ENCODE measurements at regions not wholly inside any gene's neighbourhood (a gene's known extent, or its start where the extent isn't known, plus 50 kb on each side); places are given as distances from the start of the nearest gene placed in this dataset.

DNA sequence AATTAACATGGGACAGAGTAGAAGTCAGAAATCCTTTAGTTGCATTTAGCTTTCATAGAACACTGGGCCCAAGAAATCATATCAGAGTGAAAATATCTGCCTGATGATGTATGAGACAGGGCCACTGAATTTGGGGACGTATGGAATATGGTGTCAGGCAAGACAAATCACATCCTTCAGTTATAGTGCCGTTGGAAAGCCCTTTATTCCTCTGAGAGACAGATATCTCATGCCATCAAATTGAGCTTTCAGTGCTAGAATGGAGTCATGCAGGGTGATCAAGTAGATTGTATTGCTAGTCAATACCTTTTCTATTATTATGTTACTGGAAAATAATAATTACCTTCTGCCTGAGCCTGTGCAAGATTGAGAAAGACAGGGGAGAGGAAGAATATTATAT is 398.2 kb upstream of the RARB start:
- TF ChIP-seq, protein P1, sequence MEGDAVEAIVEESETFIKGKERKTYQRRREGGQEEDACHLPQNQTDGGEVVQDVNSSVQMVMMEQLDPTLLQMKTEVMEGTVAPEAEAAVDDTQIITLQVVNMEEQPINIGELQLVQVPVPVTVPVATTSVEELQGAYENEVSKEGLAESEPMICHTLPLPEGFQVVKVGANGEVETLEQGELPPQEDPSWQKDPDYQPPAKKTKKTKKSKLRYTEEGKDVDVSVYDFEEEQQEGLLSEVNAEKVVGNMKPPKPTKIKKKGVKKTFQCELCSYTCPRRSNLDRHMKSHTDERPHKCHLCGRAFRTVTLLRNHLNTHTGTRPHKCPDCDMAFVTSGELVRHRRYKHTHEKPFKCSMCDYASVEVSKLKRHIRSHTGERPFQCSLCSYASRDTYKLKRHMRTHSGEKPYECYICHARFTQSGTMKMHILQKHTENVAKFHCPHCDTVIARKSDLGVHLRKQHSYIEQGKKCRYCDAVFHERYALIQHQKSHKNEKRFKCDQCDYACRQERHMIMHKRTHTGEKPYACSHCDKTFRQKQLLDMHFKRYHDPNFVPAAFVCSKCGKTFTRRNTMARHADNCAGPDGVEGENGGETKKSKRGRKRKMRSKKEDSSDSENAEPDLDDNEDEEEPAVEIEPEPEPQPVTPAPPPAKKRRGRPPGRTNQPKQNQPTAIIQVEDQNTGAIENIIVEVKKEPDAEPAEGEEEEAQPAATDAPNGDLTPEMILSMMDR (IDR thresholded peaks at IDR 0.05): no peak
- intact Hi-C loops (cut with DNase I, micrococcal nuclease): loop anchor here in 1 of 2 donors (10.0 kb wide), 1 partner anchor 565 kb away; no protein-coding TSS in a partner anchor
- Histone ChIP-seq H3K9me3 (no peaks in the 10 kb centered on the region), H3K4me1 (ENCODE audit: low read depth) (no peaks in the 10 kb centered on the region), H3K36me3 (ENCODE audit: low read depth) (no peaks in the 10 kb centered on the region), H3K4me3 (no peak overlapping the region)
- ATAC-seq: no peak
- DNase-seq: no peak

DNA sequence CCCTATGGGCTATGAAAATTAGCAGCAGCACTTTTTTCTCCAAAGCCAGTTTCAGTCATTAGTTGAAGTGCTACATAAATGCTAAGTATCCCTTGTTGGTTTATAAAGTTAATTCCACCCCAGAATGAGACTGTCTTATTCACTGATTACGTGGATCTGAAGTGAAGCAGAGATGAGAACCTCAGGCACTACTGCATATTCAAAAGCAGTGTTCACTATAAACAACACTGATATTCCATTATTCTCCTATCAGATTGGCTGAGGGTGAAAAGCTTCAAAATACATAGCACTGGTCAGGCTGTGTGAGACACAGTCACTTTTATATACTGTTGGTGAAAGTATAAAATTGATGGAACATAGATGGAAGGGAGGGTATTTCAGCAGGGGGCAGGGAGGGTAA is 395.7 kb upstream of the RARB start:
- no peak for ATAC-seq
- Histone ChIP-seq H3K4me3 (no peak overlapping the region), H3K4me1 (ENCODE audit: low read depth) (no peaks in the 10 kb centered on the region), H3K9me3 (no peaks in the 10 kb centered on the region), H3K36me3 (ENCODE audit: low read depth) (no peaks in the 10 kb centered on the region)
- intact Hi-C loops (cut with DNase I, micrococcal nuclease): no loop called here
- DNase-seq: no peak
- TF ChIP-seq, protein P1 (IDR thresholded peaks at IDR 0.05): no peak

DNA sequence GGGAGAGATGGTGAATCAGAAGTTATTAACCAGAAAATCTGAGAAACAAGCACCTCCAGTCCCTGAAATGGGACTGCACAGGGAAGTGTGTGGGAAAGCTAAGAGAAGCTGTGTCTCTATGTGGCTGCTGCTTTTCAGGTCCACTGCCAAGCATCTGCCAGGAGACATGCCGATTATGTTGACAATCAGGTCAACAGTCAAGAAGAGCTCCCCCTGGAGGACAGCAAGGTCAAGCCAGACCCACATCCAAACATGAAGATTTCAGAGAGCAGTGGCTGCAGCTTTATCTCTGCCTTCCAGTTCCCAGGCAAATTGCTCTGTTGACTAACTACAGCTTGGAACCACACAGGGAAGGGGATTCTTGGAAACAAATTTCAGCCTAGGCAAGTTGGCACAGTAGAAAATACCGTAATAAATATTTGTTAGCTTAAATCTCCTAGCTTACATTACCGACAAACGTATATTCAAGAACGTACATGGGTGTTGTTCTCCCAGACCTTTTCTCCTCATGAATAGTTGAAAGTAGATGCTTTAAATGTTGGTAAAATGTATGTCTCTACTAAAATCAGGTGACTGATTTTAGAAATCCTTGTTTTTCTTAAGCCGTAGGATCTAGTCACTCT is 394.5 kb upstream of the RARB start:
- intact Hi-C loops (cut with DNase I, micrococcal nuclease): no loop called here
- H3K36me3 ChIP-seq (ENCODE audit: low read depth): no peaks in the 10 kb centered on the region
- ATAC-seq (peak; percentile 57), DNase-seq (peak in 2 of 3 donors; percentile 32 to 62)
- TF ChIP-seq, protein P1 (IDR thresholded peaks at IDR 0.05): peak; percentile 31
- H3K4me1 ChIP-seq (ENCODE audit: low read depth): no peaks in the 10 kb centered on the region
- H3K4me3 ChIP-seq: no peak overlapping the region
- H3K9me3 ChIP-seq: no peaks in the 10 kb centered on the region

DNA sequence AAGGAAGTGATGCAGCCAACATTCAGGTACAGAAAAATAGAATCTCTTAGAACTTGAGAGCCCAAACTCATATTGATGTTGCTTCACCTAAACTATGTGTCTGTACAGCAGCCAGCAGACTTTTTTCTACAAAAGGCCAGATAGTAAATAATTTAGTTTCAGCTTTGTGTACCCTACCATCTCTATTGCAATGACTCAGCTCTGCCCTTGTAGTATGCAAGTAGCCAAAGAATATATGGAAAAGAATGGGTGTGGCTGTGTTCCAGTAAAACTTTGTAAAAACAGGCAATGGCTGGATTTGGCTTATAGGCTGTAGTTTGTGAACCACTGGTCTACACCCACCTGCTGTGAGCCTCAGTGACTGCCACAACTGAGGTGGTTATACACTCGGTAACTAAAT is 392.5 kb upstream of the RARB start:
- ATAC-seq: no peak
- Histone ChIP-seq H3K4me3 (no peak overlapping the region), H3K4me1 (ENCODE audit: low read depth) (no peaks in the 10 kb centered on the region), H3K36me3 (ENCODE audit: low read depth) (no peaks in the 10 kb centered on the region), H3K9me3 (no peaks in the 10 kb centered on the region)
- intact Hi-C loops (cut with DNase I, micrococcal nuclease): no loop called here
- no peak for DNase-seq
- TF ChIP-seq, protein P1 (IDR thresholded peaks at IDR 0.05): no peak

DNA sequence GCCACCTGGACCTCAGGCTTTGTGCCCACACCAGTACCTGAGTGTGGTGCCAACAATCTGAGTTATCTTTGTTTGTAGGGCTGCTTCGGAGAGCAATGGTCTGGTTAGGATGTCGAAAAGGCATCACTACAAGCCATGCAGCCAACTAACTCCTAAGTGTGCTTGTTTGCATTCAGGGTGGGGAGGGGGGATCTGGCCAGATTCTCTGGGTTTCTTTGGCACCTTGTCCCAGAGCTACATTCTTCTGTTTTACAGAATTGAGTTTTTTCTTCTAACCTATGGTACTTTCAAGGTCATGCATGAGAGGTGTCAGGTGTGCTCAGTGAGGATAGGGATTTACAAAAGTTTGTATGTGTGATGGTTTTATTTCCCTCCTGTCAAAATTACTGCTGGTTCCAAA is 391.4 kb upstream of the RARB start:
- intact Hi-C loops (cut with DNase I, micrococcal nuclease): no loop called here
- Histone ChIP-seq H3K4me1 (ENCODE audit: low read depth) (no peaks in the 10 kb centered on the region), H3K36me3 (ENCODE audit: low read depth) (no peaks in the 10 kb centered on the region), H3K9me3 (no peaks in the 10 kb centered on the region), H3K4me3 (no peak overlapping the region)
- DNase-seq (no peak), ATAC-seq (no peak)
- TF ChIP-seq, protein P1 (IDR thresholded peaks at IDR 0.05): no peak

Measured in mucosa of descending colon (tissue), 3 donors.